ENCODE measurements at regions not wholly inside any gene's neighbourhood (a gene's known extent, or its start where the extent isn't known, plus 50 kb on each side); places are given as distances from the start of the nearest gene placed in this dataset.
A peak's percentile ranks its signal among the peaks of the same experiment; 100 is the strongest.

- no peak for DNase-seq (ENCODE audit: low read depth)
- TF ChIP-seq, protein P1, sequence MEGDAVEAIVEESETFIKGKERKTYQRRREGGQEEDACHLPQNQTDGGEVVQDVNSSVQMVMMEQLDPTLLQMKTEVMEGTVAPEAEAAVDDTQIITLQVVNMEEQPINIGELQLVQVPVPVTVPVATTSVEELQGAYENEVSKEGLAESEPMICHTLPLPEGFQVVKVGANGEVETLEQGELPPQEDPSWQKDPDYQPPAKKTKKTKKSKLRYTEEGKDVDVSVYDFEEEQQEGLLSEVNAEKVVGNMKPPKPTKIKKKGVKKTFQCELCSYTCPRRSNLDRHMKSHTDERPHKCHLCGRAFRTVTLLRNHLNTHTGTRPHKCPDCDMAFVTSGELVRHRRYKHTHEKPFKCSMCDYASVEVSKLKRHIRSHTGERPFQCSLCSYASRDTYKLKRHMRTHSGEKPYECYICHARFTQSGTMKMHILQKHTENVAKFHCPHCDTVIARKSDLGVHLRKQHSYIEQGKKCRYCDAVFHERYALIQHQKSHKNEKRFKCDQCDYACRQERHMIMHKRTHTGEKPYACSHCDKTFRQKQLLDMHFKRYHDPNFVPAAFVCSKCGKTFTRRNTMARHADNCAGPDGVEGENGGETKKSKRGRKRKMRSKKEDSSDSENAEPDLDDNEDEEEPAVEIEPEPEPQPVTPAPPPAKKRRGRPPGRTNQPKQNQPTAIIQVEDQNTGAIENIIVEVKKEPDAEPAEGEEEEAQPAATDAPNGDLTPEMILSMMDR (conservative IDR thresholded peaks at IDR 0.05; ENCODE audit: low read length): no peak
- H3K4me3 ChIP-seq (ENCODE audit: low read length): no peak overlapping the region
These were observed 188.1 kb downstream of the PAPSS1 start for GRCh38 chr4:107531927-107532326.

- H3K4me3 ChIP-seq (ENCODE audit: low read length): no peak overlapping the region
- TF ChIP-seq, protein P1 (conservative IDR thresholded peaks at IDR 0.05; ENCODE audit: low read length): no peak
- no peak for DNase-seq (ENCODE audit: low read depth)
These were observed 199.7 kb downstream of the PAPSS1 start for GRCh38 chr4:107520368-107520767.

GRCh38 chr4:107519053-107519452 is 201.0 kb downstream of the PAPSS1 start:
- no peak overlapping the region for H3K4me3 ChIP-seq (ENCODE audit: low read length)
- peak; percentile 60 for DNase-seq (ENCODE audit: low read depth)
- TF ChIP-seq, protein P1 (conservative IDR thresholded peaks at IDR 0.05; ENCODE audit: low read length): peak; percentile 70

DNA sequence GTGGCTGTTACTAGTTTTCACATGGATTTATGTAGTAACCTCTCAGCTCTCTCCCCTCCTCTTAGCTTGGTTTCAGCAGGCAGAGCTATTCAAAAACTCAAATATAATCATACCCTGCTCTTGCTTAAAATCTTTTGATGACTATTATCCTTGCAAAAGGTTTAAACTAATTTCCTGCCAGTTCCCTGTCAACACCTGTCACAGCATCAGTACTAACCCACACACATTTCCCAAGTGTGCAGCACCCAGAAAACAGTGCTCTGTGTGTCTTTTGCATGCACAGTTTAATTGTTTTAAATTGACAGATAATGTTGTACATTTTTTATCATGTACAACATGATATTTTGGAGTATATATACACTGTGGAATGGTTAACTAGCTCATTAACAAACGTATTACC is 202.0 kb downstream of the PAPSS1 start:
- H3K4me3 ChIP-seq (ENCODE audit: low read length): no peak overlapping the region
- TF ChIP-seq, protein P1 (conservative IDR thresholded peaks at IDR 0.05; ENCODE audit: low read length): no peak
- no peak for DNase-seq (ENCODE audit: low read depth)

DNA sequence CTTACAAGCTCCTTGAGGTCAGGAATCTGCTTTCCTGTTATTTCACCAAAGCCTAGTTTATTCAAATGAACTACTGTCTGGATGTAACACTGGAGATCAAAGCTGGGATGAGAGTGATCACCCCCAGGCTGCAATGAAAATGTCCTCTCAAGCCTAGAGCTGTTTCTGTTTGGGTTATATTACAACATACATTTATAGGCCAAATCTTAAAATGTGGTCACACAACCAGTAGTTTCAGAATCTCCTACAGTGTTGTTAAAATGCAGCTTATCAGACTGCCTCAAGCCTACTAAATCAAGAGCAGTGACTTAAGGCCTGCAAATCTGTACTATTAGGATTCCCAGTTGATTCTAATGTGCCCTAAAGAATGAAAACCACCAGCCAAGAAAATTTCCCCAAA is 207.5 kb downstream of the PAPSS1 start:
- no peak overlapping the region for H3K4me3 ChIP-seq (ENCODE audit: low read length)
- no peak for DNase-seq (ENCODE audit: low read depth)
- TF ChIP-seq, protein P1 (conservative IDR thresholded peaks at IDR 0.05; ENCODE audit: low read length): no peak

- TF ChIP-seq, protein P1 (conservative IDR thresholded peaks at IDR 0.05; ENCODE audit: low read length): no peak
- H3K4me3 ChIP-seq (ENCODE audit: low read length): no peak overlapping the region
- no peak for DNase-seq (ENCODE audit: low read depth)
These were observed 210.4 kb downstream of the PAPSS1 start for GRCh38 chr4:107509615-107510014.

DNA sequence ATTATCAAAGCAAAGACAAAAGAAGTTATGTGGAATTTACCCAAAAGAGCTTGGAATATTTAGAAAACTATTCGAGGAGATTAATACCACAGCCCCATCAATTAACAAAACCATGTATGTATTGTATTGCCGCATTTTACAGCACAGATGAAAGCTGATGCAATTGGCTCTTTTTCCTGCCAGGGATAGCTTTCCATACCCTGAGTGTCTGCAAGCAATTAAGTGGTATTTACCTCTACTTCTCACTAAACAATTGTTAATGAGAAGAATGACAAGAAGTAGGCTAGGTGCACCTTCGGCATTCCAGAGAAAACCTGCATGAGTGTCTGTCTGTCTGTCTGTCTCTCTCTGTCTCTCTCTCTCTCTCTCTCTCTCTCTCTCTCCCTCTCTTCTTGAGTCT is 219.5 kb downstream of the PAPSS1 start:
- no peak overlapping the region for H3K4me3 ChIP-seq (ENCODE audit: low read length)
- TF ChIP-seq, protein P1 (conservative IDR thresholded peaks at IDR 0.05; ENCODE audit: low read length): no peak
- DNase-seq (ENCODE audit: low read depth): no peak

Data from AG10803 (cell line).